B cell (primary cell): ENCODE measurements at regions not wholly inside any gene's neighbourhood (a gene's known extent, or its start where the extent isn't known, plus 50 kb on each side); places are given as distances from the start of the nearest gene placed in this dataset.

Experiments used
- CTCF ChIP-seq: fragments of 200-600 bp; IDR thresholded peaks from one replicate; pipeline ENCODE4 v1.8.0; 2022; ENCODE audit warnings: antibody characterized with exemption, mild to moderate bottlenecking
- EZH2 ChIP-seq: IDR thresholded peaks from 2 replicates; pipeline ENCODE4 v1.6.1; 2012; ENCODE audit warnings: borderline replicate concordance, low read depth, mild to moderate bottlenecking, moderate library complexity, low read length; ENCODE audit not compliant: insufficient read depth, poor library complexity, severe bottlenecking

GRCh38 chr1:220374449-220374848, 102.2 kb upstream of the RAB3GAP2 start:
- TF ChIP-seq CTCF (no peak), EZH2 (no peak)
